ENCODE measurements at regions not wholly inside any gene's neighbourhood (a gene's known extent, or its start where the extent isn't known, plus 50 kb on each side); places are given as distances from the start of the nearest gene placed in this dataset.

DNA sequence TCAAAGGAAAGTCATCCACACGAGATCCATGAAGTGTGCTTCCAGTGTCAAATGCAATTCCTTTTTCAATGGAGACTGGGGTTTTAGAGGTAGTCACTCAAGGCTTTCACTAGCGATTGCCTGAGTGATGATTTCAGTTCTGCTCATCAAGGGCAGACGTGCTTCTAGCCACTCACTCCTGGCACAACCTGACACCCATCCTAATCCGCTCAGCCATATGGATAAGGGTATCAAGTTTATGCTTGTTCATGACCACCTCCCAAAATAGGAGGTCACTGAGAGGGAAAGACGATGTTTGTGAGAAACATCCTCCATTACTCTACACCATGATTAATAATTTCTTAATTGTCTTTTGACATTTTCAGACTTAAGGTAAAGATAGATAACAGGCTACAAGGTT is 91.3 kb upstream of the HEY2 start:
- no peak for DNase-seq (ENCODE audit: low read depth)
- no peak for TF ChIP-seq CTCF (IDR thresholded peaks at IDR 0.05; ENCODE audit: low read depth, low read length, missing control alignments)
- no peak overlapping the region for H3K4me3 ChIP-seq (ENCODE audit: low read depth, low read length)
- in situ Hi-C loops (cut with HindIII; ENCODE audit: low sequenced_read_pairs): no loop called here

DNA sequence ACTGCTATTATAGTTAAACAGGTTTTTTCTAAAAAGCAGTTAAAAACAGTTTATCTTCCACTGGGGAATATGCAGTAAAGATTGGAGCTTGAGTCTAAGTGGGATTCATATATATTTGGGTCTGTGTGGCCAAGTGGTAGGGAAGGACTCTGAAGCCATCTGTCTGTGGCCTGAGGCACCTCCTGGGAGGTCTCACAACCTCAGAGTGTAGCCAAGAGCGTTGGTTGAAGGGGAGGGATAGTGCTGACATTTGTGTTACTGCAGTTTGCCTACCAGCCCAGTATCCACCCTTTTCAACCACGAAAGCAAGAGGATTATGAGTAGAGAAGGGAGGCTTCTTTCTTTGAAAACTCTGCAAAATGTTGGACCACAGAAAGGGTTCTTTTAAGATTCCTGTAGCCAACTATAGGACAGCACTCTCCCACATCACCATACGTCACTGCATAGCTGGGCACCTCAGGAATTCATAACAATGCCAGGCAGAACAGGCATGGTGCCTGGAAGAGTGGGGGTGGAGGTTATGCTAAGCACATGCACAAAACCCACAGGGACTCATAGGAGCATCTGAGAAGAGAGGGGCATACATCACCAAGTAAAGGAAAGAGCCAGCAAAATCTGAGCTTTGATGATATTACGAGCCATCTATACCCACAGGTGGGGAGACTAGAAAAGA is 90.5 kb upstream of the HEY2 start:
- no peak overlapping the region for H3K4me3 ChIP-seq (ENCODE audit: low read depth, low read length)
- in situ Hi-C loops (cut with HindIII; ENCODE audit: low sequenced_read_pairs): no loop called here
- DNase-seq (ENCODE audit: low read depth): peak; percentile 5
- TF ChIP-seq CTCF (IDR thresholded peaks at IDR 0.05; ENCODE audit: low read depth, low read length, missing control alignments): no peak

DNA sequence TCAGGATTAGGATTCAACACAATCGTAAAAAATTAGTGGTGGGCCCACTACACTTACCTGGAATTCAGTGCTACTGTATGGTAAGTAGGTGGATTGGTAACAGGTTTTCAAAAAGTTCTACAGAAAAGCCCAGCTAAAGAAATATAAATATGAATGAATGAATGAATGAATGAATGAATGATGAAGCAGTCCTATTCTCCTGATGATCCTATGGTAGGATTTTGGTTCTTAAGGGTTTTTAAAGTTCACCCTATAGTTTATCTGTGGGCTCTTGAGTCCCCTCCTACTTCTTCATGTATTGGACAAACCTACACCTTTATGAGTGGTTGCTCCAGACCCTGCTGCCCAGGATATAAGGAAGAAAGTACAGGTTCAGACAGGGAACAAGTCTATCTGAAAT is 89.5 kb upstream of the HEY2 start:
- no peak for TF ChIP-seq CTCF (IDR thresholded peaks at IDR 0.05; ENCODE audit: low read depth, low read length, missing control alignments)
- in situ Hi-C loops (cut with HindIII; ENCODE audit: low sequenced_read_pairs): no loop called here
- H3K4me3 ChIP-seq (ENCODE audit: low read depth, low read length): no peak overlapping the region
- DNase-seq (ENCODE audit: low read depth): no peak

DNA sequence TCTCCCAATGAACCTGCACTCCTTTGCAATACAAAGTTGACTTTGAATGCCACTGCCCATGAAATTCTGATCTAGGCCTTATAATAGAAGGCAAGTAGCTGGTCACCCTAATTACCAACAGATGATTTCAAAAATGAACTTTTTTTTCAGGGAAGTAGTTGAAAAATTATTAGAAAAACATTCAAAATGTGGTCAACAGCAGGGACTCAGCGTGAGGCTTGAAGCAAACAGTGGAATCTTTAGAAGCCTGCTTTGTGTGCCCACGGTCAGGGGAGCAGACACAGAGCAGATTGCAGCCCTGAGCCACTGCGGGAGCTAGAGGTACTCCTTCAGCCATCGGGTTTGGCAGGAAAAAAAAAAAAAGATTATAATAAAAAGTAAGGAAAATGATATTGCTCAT is 87.1 kb upstream of the HEY2 start:
- in situ Hi-C loops (cut with HindIII; ENCODE audit: low sequenced_read_pairs): no loop called here
- no peak overlapping the region for H3K4me3 ChIP-seq (ENCODE audit: low read depth, low read length)
- TF ChIP-seq CTCF (IDR thresholded peaks at IDR 0.05; ENCODE audit: low read depth, low read length, missing control alignments): no peak
- DNase-seq (ENCODE audit: low read depth): no peak

- no peak for DNase-seq (ENCODE audit: low read depth)
- TF ChIP-seq CTCF (IDR thresholded peaks at IDR 0.05; ENCODE audit: low read depth, low read length, missing control alignments): no peak
- no peak overlapping the region for H3K4me3 ChIP-seq (ENCODE audit: low read depth, low read length)
- in situ Hi-C loops (cut with HindIII; ENCODE audit: low sequenced_read_pairs): no loop called here
Observed at GRCh38 chr6:125665295-125665814, 84.1 kb upstream of the HEY2 start.

GRCh38 chr6:125667326-125667725 is 82.1 kb upstream of the HEY2 start:
- no peak for TF ChIP-seq CTCF (IDR thresholded peaks at IDR 0.05; ENCODE audit: low read depth, low read length, missing control alignments)
- in situ Hi-C loops (cut with HindIII; ENCODE audit: low sequenced_read_pairs): no loop called here
- no peak for DNase-seq (ENCODE audit: low read depth)
- no peak overlapping the region for H3K4me3 ChIP-seq (ENCODE audit: low read depth, low read length)
